ENCODE measurements at regions not wholly inside any gene's neighbourhood (a gene's known extent, or its start where the extent isn't known, plus 50 kb on each side); places are given as distances from the start of the nearest gene placed in this dataset.

DNA sequence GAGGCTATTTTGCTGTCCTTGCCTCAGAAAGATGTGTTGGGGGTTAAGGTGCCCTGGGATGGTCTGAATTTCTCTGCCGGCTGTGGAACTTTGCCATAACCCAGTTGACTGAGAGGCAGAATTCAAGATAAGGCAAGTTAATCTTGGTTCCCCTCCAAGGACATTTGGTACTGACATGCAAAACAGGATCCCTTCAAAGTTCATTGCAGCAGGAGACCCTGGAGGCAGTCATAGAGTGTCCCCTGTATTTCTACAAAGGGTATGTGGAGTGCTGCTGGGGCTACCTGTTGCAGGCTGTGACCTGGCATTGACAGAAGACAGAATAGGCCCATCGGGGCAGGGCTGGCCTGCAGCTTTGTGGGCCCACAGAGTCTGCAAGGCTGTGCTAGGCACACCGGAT is 135.6 kb upstream of the IRX3 start:
- TF ChIP-seq, protein P1, sequence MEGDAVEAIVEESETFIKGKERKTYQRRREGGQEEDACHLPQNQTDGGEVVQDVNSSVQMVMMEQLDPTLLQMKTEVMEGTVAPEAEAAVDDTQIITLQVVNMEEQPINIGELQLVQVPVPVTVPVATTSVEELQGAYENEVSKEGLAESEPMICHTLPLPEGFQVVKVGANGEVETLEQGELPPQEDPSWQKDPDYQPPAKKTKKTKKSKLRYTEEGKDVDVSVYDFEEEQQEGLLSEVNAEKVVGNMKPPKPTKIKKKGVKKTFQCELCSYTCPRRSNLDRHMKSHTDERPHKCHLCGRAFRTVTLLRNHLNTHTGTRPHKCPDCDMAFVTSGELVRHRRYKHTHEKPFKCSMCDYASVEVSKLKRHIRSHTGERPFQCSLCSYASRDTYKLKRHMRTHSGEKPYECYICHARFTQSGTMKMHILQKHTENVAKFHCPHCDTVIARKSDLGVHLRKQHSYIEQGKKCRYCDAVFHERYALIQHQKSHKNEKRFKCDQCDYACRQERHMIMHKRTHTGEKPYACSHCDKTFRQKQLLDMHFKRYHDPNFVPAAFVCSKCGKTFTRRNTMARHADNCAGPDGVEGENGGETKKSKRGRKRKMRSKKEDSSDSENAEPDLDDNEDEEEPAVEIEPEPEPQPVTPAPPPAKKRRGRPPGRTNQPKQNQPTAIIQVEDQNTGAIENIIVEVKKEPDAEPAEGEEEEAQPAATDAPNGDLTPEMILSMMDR (IDR thresholded peaks at IDR 0.05; ENCODE audit: unreplicated experiment in 3 of 3) = no peak
- H3K27ac Mint-ChIP-seq = no peak overlapping the region
- H3K27me3 Mint-ChIP-seq (ENCODE audit: low read depth) = peaks cover 26% of the 10 kb centered on the region
- H3K4me3 Mint-ChIP-seq = no peak overlapping the region
- no peaks in the 10 kb centered on the region for H3K9me3 Mint-ChIP-seq
- no peaks in the 10 kb centered on the region for H3K36me3 Mint-ChIP-seq (ENCODE audit: low read depth)
- no peaks in the 10 kb centered on the region for H3K4me1 Mint-ChIP-seq

DNA sequence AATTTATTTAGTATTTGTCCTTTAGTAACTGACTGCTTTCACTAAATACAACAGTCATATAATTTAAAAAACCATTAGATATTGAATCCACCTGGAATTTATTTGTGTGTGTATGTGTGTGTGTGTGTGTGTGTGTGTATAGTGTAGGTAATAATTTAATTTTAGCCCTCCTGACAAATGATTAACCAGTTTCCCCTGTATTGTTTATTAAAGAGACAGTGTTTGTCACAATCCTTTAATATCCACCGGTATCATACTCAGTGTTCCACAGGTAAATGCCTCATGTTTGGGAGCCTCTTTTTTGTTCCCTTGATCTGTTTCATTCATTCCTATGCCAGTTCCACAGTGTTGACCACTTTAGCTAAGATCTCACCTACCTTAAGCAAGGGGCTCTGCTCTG is 134.6 kb upstream of the IRX3 start:
- TF ChIP-seq, protein P1 (IDR thresholded peaks at IDR 0.05; ENCODE audit: unreplicated experiment in 3 of 3) = no peak
- Mint-ChIP-seq H3K27ac (no peak overlapping the region), H3K36me3 (ENCODE audit: low read depth) (no peaks in the 10 kb centered on the region), H3K4me3 (no peak overlapping the region), H3K9me3 (no peaks in the 10 kb centered on the region), H3K4me1 (no peaks in the 10 kb centered on the region), H3K27me3 (ENCODE audit: low read depth) (peaks cover 19% of the 10 kb centered on the region)

DNA sequence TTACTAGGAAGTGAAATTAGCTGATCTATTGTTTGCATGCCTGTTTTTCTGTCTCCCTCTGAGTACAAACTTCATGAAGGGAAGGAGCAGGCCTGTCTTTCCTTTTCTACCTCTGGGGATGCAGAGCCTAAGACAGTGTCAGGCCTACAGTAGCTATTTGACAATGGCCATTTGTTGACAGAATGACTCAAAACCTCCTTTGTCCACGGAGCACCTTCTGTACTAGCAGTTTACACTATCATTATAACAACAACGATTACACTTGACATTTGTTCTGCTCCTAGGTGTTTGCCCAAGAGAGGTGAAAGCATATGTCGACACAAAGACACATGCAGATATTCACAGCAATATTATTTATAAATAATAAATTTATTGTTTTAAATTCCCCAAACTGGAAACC is 132.3 kb upstream of the IRX3 start:
- TF ChIP-seq, protein P1 (IDR thresholded peaks at IDR 0.05; ENCODE audit: unreplicated experiment in 3 of 3) = no peak
- H3K4me1 Mint-ChIP-seq = no peaks in the 10 kb centered on the region
- H3K4me3 Mint-ChIP-seq = no peak overlapping the region
- H3K27me3 Mint-ChIP-seq (ENCODE audit: low read depth) = peaks cover 20% of the 10 kb centered on the region
- no peaks in the 10 kb centered on the region for H3K9me3 Mint-ChIP-seq
- no peak overlapping the region for H3K27ac Mint-ChIP-seq
- no peaks in the 10 kb centered on the region for H3K36me3 Mint-ChIP-seq (ENCODE audit: low read depth)

DNA sequence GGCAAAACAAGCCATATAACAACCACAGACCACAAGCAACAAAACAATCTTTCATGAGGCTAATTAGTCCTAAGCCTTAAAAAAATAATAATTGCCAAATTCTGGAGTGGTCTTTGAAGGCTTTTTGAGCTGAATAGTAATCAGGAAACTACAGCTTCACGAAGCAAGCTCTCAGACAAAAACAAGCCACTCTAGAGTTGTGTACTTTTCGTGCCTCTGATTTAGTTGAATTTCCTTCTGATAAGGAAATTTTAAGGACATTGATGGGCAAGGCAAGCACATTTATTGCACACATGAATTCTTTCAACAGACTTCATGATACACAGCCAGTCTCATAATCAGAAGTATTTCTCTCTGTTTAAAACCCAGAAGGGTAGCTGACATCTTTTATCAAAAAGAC is 130.8 kb upstream of the IRX3 start:
- Mint-ChIP-seq H3K36me3 (ENCODE audit: low read depth) (no peaks in the 10 kb centered on the region), H3K27me3 (ENCODE audit: low read depth) (peaks cover 26% of the 10 kb centered on the region), H3K27ac (no peak overlapping the region), H3K4me3 (no peak overlapping the region), H3K9me3 (no peaks in the 10 kb centered on the region), H3K4me1 (no peaks in the 10 kb centered on the region)
- TF ChIP-seq, protein P1 (IDR thresholded peaks at IDR 0.05; ENCODE audit: unreplicated experiment in 3 of 3) = no peak

DNA sequence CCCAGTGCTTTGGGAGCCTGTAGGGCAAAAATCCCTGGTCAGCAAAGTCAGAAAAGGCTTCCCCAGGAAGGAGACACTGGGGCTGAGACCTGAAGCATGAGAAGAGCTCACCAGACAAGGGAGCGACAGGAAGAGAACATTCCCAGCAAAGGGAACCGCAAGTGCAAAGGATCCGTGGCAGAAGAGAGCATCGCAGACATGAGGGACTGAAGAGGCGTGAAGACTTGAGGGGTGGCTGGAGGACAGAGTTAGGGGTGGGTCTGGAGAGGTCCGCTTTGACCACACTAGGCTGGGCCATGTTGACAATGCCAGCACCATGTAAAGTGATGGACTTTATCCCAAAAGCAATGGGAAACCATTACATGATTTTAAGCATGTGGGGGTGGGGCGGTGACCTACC is 128.1 kb upstream of the IRX3 start:
- no peaks in the 10 kb centered on the region for H3K36me3 Mint-ChIP-seq (ENCODE audit: low read depth)
- peaks cover 31% of the 10 kb centered on the region for H3K27me3 Mint-ChIP-seq (ENCODE audit: low read depth)
- H3K9me3 Mint-ChIP-seq = no peaks in the 10 kb centered on the region
- no peak overlapping the region for H3K27ac Mint-ChIP-seq
- TF ChIP-seq, protein P1 (IDR thresholded peaks at IDR 0.05; ENCODE audit: unreplicated experiment in 3 of 3) = no peak
- H3K4me1 Mint-ChIP-seq = peaks cover 7% of the 10 kb centered on the region
- H3K4me3 Mint-ChIP-seq = no peak overlapping the region

DNA sequence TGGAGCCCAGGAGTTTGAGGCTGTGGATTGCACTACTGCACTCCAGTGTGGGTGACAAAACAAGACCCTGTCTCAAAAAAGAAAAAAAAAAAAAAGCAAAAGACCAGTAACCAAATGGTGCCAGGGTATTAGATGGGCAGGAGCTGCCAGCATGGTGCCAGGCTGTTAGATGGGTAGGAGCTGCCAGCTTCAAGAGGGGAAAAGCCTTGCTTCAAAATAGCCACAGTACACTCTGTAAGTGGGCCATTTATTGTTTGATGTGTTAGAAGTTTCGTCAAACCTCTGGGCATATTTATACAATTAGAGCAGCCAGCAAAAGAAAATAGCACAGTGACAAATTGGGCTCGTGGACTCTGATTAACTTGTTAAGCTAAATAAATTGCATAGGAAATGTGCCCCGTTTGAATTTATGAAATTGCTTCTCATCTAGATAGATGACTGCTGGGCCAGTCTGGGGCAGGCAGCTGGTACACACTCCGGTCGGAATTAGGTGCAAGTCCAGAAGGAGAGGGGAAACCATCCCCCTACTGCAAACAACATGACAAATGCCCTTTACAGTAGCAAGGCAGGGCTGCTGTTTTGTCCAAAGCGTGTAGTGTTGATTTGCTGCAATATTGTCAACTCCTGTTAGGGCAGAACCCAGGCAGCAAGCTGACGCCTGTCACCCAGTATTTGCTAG is 126.3 kb upstream of the IRX3 start:
- H3K36me3 Mint-ChIP-seq (ENCODE audit: low read depth) = no peaks in the 10 kb centered on the region
- TF ChIP-seq, protein P1 (IDR thresholded peaks at IDR 0.05; ENCODE audit: unreplicated experiment in 3 of 3) = no peak

More for the DNA sequence above, 126.3 kb upstream of the IRX3 start:
- no peak overlapping the region for H3K27ac Mint-ChIP-seq
- peaks cover 36% of the 10 kb centered on the region for H3K27me3 Mint-ChIP-seq (ENCODE audit: low read depth)
- peaks cover 7% of the 10 kb centered on the region for H3K4me1 Mint-ChIP-seq
- no peak overlapping the region for H3K4me3 Mint-ChIP-seq
- no peaks in the 10 kb centered on the region for H3K9me3 Mint-ChIP-seq
